Pancreas (tissue), 10 donors: ENCODE measurements at regions not wholly inside any gene's neighbourhood (a gene's known extent, or its start where the extent isn't known, plus 50 kb on each side); places are given as distances from the start of the nearest gene placed in this dataset.
"Not testable (repeated sequence)": the region's sequence is repeated elsewhere in the genome, so short reads cannot be mapped to it uniquely, and the experiment has no call there.

Experiments used
- ATAC-seq, 4 donors: fragments of 200-7000 bp; cut with Tn5 transposase; one replicate each; pipeline versions ENCODE4 v1.8.0 to v1.9.1; 2020; ENCODE audit warnings: mild to moderate bottlenecking in 4 of 4, moderate library complexity in 4 of 4
- DNase-seq, 6 donors: peaks; one replicate each; pipeline ENCODE4 v3.0.0-alpha.2; 2020
- FAIRE-seq: peaks from 2 replicates; lab custom pipeline; 2012; peaks lifted over from hg19 to GRCh38; lab: Jason Lieb, UNC
- H3K27ac ChIP-seq, 4 donors: fragments of 200-600 bp; sonication (generic); 1 replicate in 3 of 4; 2 replicates in 1 of 4; pipeline versions ENCODE4 v1.5.0 to v1.8.0; 2020
- H3K27me3 ChIP-seq, 4 donors: fragments of 200-600 bp; one replicate each; pipeline ENCODE4 v1.8.0; 2021
- H3K36me3 ChIP-seq, 3 donors: fragments of 200-600 bp; sonication (generic) in 1 of 3; one replicate each; pipeline versions ENCODE4 v1.5.0 to v1.8.0; 2020 to 2021
- H3K4me1 ChIP-seq, 3 donors: fragments of 200-600 bp; one replicate each; pipeline ENCODE4 v1.8.0; 2021
- H3K4me3 ChIP-seq, 4 donors: fragments of 200-600 bp; sonication (generic) in 2 of 4; one replicate each; pipeline versions ENCODE4 v1.5.0 to v1.8.0; 2020 to 2021
- H3K9me3 ChIP-seq, 4 donors: fragments of 200-600 bp; one replicate each; pipeline ENCODE4 v1.8.0; 2021
- CTCF ChIP-seq, 4 donors: fragments of 200-600 bp; sonication (generic) in 3 of 4; IDR thresholded peaks; one replicate each; pipeline versions ENCODE4 v1.5.0 to v1.8.0; 2021; ENCODE audit warnings: antibody characterized with exemption in 4 of 4
- WGBS, 2 donors: extraction: QIAGEN DNeasy Blood & Tissue Kit; methylation state at CpG; one replicate each; pipeline ENCODE4 v1.1.7; 2013; 5-methylcytosine and 5-hydroxymethylcytosine counted together
- intact Hi-C, 3 donors: fragments of 100-400 bp; cut with DNase I; formaldehyde crosslinking; loops; one replicate each; pipeline versions ENCODE4 v1.11.1 to v1.14.2; 2022
- donor health status: healthy with polysubstance abuse.
- donor health status: DM: no; HTN: no; CAD: no; lungs with moderate emphysema.
- donor health status: DM: no; HTN: no; CAD: no.
- donor health status: control.
- donor health status: control.
- donor health status: Bipolar disorder and iron deficiency.
- donor health status: DM: yes; HTN: yes; CAD: no.
- donor health status: DM: no; HTN: no; CAD: no.
- donor health status: DM: no; HTN: no; CAD: no.
- donor health status: DM: yes; HTN: yes; CAD: no.

- TF ChIP-seq CTCF (IDR thresholded peaks at IDR 0.05), result no peak
- 79 to 88% methylated on average over 5 of the region's 5 CpGs for WGBS, 2 donors
- Histone ChIP-seq H3K27me3 (no peaks in the 10 kb centered on the region), H3K9me3 (no peaks in the 10 kb centered on the region), H3K36me3 (no peaks in the 10 kb centered on the region), H3K27ac (no peak overlapping the region), H3K4me3 (no peak overlapping the region), H3K4me1 (peaks cover 11 to 26% (median 20%) of the 10 kb centered on the region in 3 donors)
- no peak for FAIRE-seq
- intact Hi-C loops, result loop anchor here in 1 of 3 donors (10.0 kb wide), 1 partner anchor 275 kb away; no protein-coding TSS in a partner anchor
- peak in 1 of 6 donors; percentile 36 for DNase-seq
- peak in 2 of 4 donors; percentile 28 to 42 for ATAC-seq
These were observed 210.7 kb downstream of the BCAS1 start for GRCh38 chr20:53859684-53860083.

GRCh38 chr20:53859009-53859408 is 211.4 kb downstream of the BCAS1 start:
- H3K4me1 ChIP-seq, result peaks cover 8 to 19% (median 14%) of the 10 kb centered on the region in 3 donors
- FAIRE-seq, intact Hi-C loops, H3K4me3 ChIP-seq, H3K9me3 ChIP-seq, ATAC-seq, H3K27me3 ChIP-seq, H3K27ac ChIP-seq, H3K36me3 ChIP-seq, DNase-seq: not testable (repeated sequence)
- 92% methylated on average over 5 of the region's 5 CpGs for WGBS, 2 donors

GRCh38 chr20:53858516-53858915 is 211.9 kb downstream of the BCAS1 start:
- ATAC-seq, H3K36me3 ChIP-seq, H3K4me3 ChIP-seq, FAIRE-seq, intact Hi-C loops, DNase-seq, H3K9me3 ChIP-seq, H3K27me3 ChIP-seq: not testable (repeated sequence)
- peaks cover 8 to 15% (median 11%) of the 10 kb centered on the region in 3 donors for H3K4me1 ChIP-seq
- peak overlapping the region in 2 of 4 donors; percentile 56 to 58 for H3K27ac ChIP-seq
- 82 to 83% methylated on average over 3 of the region's 3 CpGs for WGBS, 2 donors

GRCh38 chr20:53857723-53858236 is 212.6 kb downstream of the BCAS1 start:
- H3K36me3 ChIP-seq, result no peaks in the 10 kb centered on the region
- WGBS, 2 donors, result 8 to 9% methylated on average over 7 of the region's 7 CpGs
- no peaks in the 10 kb centered on the region for H3K27me3 ChIP-seq
- DNase-seq, result no peak
- no peak for FAIRE-seq
- H3K9me3 ChIP-seq, result no peaks in the 10 kb centered on the region
- no peak overlapping the region for H3K4me3 ChIP-seq
- ATAC-seq, result peak; percentile 72 to 79 (median 74)
- no peak for TF ChIP-seq CTCF (IDR thresholded peaks at IDR 0.05)
- intact Hi-C loops, result no loop called here
- peaks cover 8 to 15% (median 11%) of the 10 kb centered on the region in 3 donors for H3K4me1 ChIP-seq
- peak overlapping the region in 3 of 4 donors; percentile 11 to 58 (median 56) for H3K27ac ChIP-seq

GRCh38 chr20:53856300-53857295 is 213.8 kb downstream of the BCAS1 start:
- intact Hi-C loops, result no loop called here

More at GRCh38 chr20:53856300-53857295, 213.8 kb downstream of the BCAS1 start:
- H3K36me3 ChIP-seq, result no peaks in the 10 kb centered on the region
- ATAC-seq, result no peak
- no peaks in the 10 kb centered on the region for H3K9me3 ChIP-seq
- no peak for FAIRE-seq
- no peak for TF ChIP-seq CTCF (IDR thresholded peaks at IDR 0.05)
- no peak overlapping the region for H3K4me3 ChIP-seq
- DNase-seq, result no peak
- no peak overlapping the region for H3K27ac ChIP-seq
- no peaks in the 10 kb centered on the region for H3K27me3 ChIP-seq
- peaks cover 8 to 15% (median 11%) of the 10 kb centered on the region in 3 donors for H3K4me1 ChIP-seq
- WGBS, 2 donors, result 94 to 97% methylated on average over 5 of the region's 5 CpGs
